ENCODE measurements at regions not wholly inside any gene's neighbourhood (a gene's known extent, or its start where the extent isn't known, plus 50 kb on each side); places are given as distances from the start of the nearest gene placed in this dataset.

GRCh38 chr13:107141767-107142166 lies 573.8 kb upstream of the ARGLU1 start:
- no peak for ATAC-seq

GRCh38 chr13:107139006-107139405 lies 571.1 kb upstream of the ARGLU1 start:
- Histone ChIP-seq H3K9me3 (ENCODE audit: control insufficient read depth, insufficient read depth, low read length) (no peaks in the 10 kb centered on the region), H3K27ac (ENCODE audit: low read length) (no peak overlapping the region), H3K4me1 (ENCODE audit: control insufficient read depth, insufficient read depth, low read length) (no peaks in the 10 kb centered on the region), H3K36me3 (ENCODE audit: control insufficient read depth, insufficient read depth, low read length) (no peaks in the 10 kb centered on the region), H3K4me3 (ENCODE audit: low read length) (no peak overlapping the region), H3K27me3 (ENCODE audit: control insufficient read depth, insufficient read depth, low read length) (no peaks in the 10 kb centered on the region)
- no peak for DNase-seq
- peaks cover 9 to 20% of the 10 kb centered on the region in 2 donors for H3K9me3 Mint-ChIP-seq
- H3K4me1 Mint-ChIP-seq = no peaks in the 10 kb centered on the region
- no peaks in the 10 kb centered on the region for H3K36me3 Mint-ChIP-seq
- H3K4me3 Mint-ChIP-seq = no peak overlapping the region
- WGBS (ENCODE audit: insufficient coverage) = 88% methylated on average over 1 of the region's 1 CpG
- no peak overlapping the region for H3K27ac Mint-ChIP-seq
- intact Hi-C loops (cut with micrococcal nuclease) = no loop called here
- H3K27me3 Mint-ChIP-seq (ENCODE audit: low read depth in 2 of 2) = no peaks in the 10 kb centered on the region
- no peak for TF ChIP-seq CTCF (IDR thresholded peaks at IDR 0.05)
- ATAC-seq = no peak

More at GRCh38 chr13:107141767-107142166, 573.8 kb upstream of the ARGLU1 start:
- no peak overlapping the region for H3K27ac Mint-ChIP-seq
- no peaks in the 10 kb centered on the region for H3K4me1 Mint-ChIP-seq
- intact Hi-C loops (cut with micrococcal nuclease) = no loop called here
- Histone ChIP-seq H3K27ac (ENCODE audit: low read length) (no peak overlapping the region), H3K9me3 (ENCODE audit: control insufficient read depth, insufficient read depth, low read length) (no peaks in the 10 kb centered on the region), H3K36me3 (ENCODE audit: control insufficient read depth, insufficient read depth, low read length) (no peaks in the 10 kb centered on the region), H3K4me3 (ENCODE audit: low read length) (no peak overlapping the region), H3K4me1 (ENCODE audit: control insufficient read depth, insufficient read depth, low read length) (no peaks in the 10 kb centered on the region), H3K27me3 (ENCODE audit: control insufficient read depth, insufficient read depth, low read length) (no peaks in the 10 kb centered on the region)
- DNase-seq = no peak
- TF ChIP-seq CTCF (IDR thresholded peaks at IDR 0.05) = no peak
- no peaks in the 10 kb centered on the region for H3K36me3 Mint-ChIP-seq
- no CpG with 5 or more reads among the region's 3 CpGs for WGBS (ENCODE audit: insufficient coverage)
- H3K27me3 Mint-ChIP-seq (ENCODE audit: low read depth in 2 of 2) = no peaks in the 10 kb centered on the region
- H3K4me3 Mint-ChIP-seq = no peak overlapping the region
- H3K9me3 Mint-ChIP-seq = peaks cover 9 to 21% of the 10 kb centered on the region in 2 donors

- Mint-ChIP-seq H3K27me3 (ENCODE audit: low read depth in 2 of 2) (no peaks in the 10 kb centered on the region), H3K36me3 (no peaks in the 10 kb centered on the region), H3K4me3 (no peak overlapping the region), H3K9me3 (peaks cover 8 to 23% of the 10 kb centered on the region in 2 donors), H3K27ac (no peak overlapping the region), H3K4me1 (no peaks in the 10 kb centered on the region)
- no peak for TF ChIP-seq CTCF (IDR thresholded peaks at IDR 0.05)
- Histone ChIP-seq H3K27ac (ENCODE audit: low read length) (no peak overlapping the region), H3K27me3 (ENCODE audit: control insufficient read depth, insufficient read depth, low read length) (no peaks in the 10 kb centered on the region), H3K4me3 (ENCODE audit: low read length) (no peak overlapping the region), H3K9me3 (ENCODE audit: control insufficient read depth, insufficient read depth, low read length) (no peaks in the 10 kb centered on the region), H3K4me1 (ENCODE audit: control insufficient read depth, insufficient read depth, low read length) (no peaks in the 10 kb centered on the region), H3K36me3 (ENCODE audit: control insufficient read depth, insufficient read depth, low read length) (no peaks in the 10 kb centered on the region)
- 95% methylated on average over 1 of the region's 1 CpG for WGBS (ENCODE audit: insufficient coverage)
- no peak for DNase-seq
- intact Hi-C loops (cut with micrococcal nuclease) = no loop called here
- no peak for ATAC-seq
These were observed 570.5 kb upstream of the ARGLU1 start for GRCh38 chr13:107138486-107138885.

- 100% methylated on average over 4 of the region's 5 CpGs for WGBS (ENCODE audit: insufficient coverage)
- H3K36me3 Mint-ChIP-seq = no peaks in the 10 kb centered on the region
- DNase-seq (no peak), ATAC-seq (no peak)
- H3K4me1 Mint-ChIP-seq = no peaks in the 10 kb centered on the region
- peaks cover 10 to 23% of the 10 kb centered on the region in 2 donors for H3K9me3 Mint-ChIP-seq
- no peak overlapping the region for H3K27ac ChIP-seq (ENCODE audit: low read length)
- no peak for TF ChIP-seq CTCF (IDR thresholded peaks at IDR 0.05)
- no peaks in the 10 kb centered on the region for H3K36me3 ChIP-seq (ENCODE audit: control insufficient read depth, insufficient read depth, low read length)
- H3K27me3 Mint-ChIP-seq (ENCODE audit: low read depth in 2 of 2) = no peaks in the 10 kb centered on the region
- H3K9me3 ChIP-seq (ENCODE audit: control insufficient read depth, insufficient read depth, low read length) = no peaks in the 10 kb centered on the region
- intact Hi-C loops (cut with micrococcal nuclease) = no loop called here
- H3K4me3 Mint-ChIP-seq = no peak overlapping the region
- no peaks in the 10 kb centered on the region for H3K27me3 ChIP-seq (ENCODE audit: control insufficient read depth, insufficient read depth, low read length)
- no peaks in the 10 kb centered on the region for H3K4me1 ChIP-seq (ENCODE audit: control insufficient read depth, insufficient read depth, low read length)
- no peak overlapping the region for H3K4me3 ChIP-seq (ENCODE audit: low read length)
- H3K27ac Mint-ChIP-seq = no peak overlapping the region
These were observed 566.0 kb upstream of the ARGLU1 start for GRCh38 chr13:107133950-107134349.

Data from natural killer cell (primary cell).